Lower leg skin (tissue), 3 donors: ENCODE measurements at regions not wholly inside any gene's neighbourhood (a gene's known extent, or its start where the extent isn't known, plus 50 kb on each side); places are given as distances from the start of the nearest gene placed in this dataset.

Experiments
- CTCF ChIP-seq, 3 donors: fragments of 450-650 bp; IDR thresholded peaks; one replicate each; pipeline ENCODE4 v1.5.1; 2016; ENCODE audit warnings: antibody characterized with exemption in 3 of 3, mild to moderate bottlenecking in 3 of 3, moderate library complexity in 2 of 3
- POLR2A ChIP-seq, 2 donors: fragments of 450-650 bp; IDR thresholded peaks; one replicate each; pipeline ENCODE4 v1.6.1; 2016 to 2017; ENCODE audit warnings: antibody characterized with exemption in 2 of 2, mild to moderate bottlenecking in 1 of 2, moderate library complexity in 1 of 2

GRCh38 chr3:170768334-170768801 is 101.6 kb downstream of the RPL22L1 start:
- TF ChIP-seq CTCF (IDR thresholded peaks at IDR 0.05) = no peak
- TF ChIP-seq POLR2A (IDR thresholded peaks at IDR 0.05) = no peak
